ENCODE measurements at regions not wholly inside any gene's neighbourhood (a gene's known extent, or its start where the extent isn't known, plus 50 kb on each side); places are given as distances from the start of the nearest gene placed in this dataset.

DNA sequence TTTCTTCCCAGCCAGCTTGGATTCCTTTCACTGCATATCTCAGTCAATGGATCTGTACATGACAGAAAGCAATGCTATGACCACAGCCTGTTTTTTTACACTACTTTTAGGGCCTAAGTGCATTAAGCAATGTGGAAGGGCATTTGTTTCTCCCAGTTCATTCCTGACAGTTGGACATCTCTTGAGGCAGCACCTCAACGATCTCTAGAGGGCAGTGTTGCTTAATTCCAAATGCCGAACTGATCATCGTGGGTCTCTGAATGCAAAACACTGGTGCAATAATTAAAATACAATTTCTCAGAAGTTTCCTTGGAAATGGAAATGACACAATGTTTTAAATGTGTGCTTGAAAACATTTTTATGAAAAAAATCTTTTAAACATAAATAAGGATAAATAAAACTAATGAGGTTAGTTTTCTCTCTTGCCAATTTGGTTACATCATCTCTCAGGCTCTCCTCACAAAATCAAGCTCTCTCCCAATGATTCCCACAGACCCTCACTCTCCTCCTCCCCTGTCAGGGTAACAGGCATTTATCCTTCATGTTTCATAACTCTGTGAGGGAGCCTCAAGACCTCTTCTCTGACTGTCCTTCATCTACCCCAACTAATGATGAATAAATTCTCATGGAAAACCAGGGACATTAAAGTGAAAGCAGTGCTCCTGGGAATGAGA lies 192.4 kb upstream of the SLC16A7 start:
- TF ChIP-seq ZNF274 (IDR thresholded peaks at IDR 0.05; ENCODE audit: low read depth, low read length) = no peak
- no peak for TF ChIP-seq YY1 (IDR thresholded peaks at IDR 0.05; ENCODE audit: insufficient read depth, insufficient read length)

All from NT2/D1 (cell line).